SU-DHL-6 (cell line): ENCODE measurements at regions not wholly inside any gene's neighbourhood (a gene's known extent, or its start where the extent isn't known, plus 50 kb on each side); places are given as distances from the start of the nearest gene placed in this dataset.

ENCODE experiments used
- H2AFZ ChIP-seq: fragments of 200-600 bp; sonication (generic); 2 replicates; pipeline ENCODE4 v1.6.1; 2014; ENCODE audit warnings: low read depth, mild to moderate bottlenecking, moderate library complexity, mixed read lengths, antibody characterized with exemption, low read length; ENCODE audit not compliant: severe bottlenecking
- H3F3A ChIP-seq: fragments of 200-600 bp; shearing (Covaris generic); 2 replicates; pipeline ENCODE4 v1.6.0; 2016; ENCODE audit warnings: antibody characterized with exemption, mild to moderate bottlenecking; ENCODE audit not compliant: insufficient read depth
- H3K27ac ChIP-seq: fragments of 200-600 bp; sonication (generic); 2 replicates; pipeline ENCODE4 v1.5.1; 2016; ENCODE audit warnings: low read depth, mild to moderate bottlenecking, low read length, moderate library complexity, mixed read lengths
- H3K27me3 ChIP-seq: fragments of 200-600 bp; sonication (generic), shearing (Covaris generic); 2 replicates; pipeline ENCODE4 v1.6.0; 2014; ENCODE audit warnings: mild to moderate bottlenecking, low read length
- H3K36me3 ChIP-seq: fragments of 200-600 bp; sonication (generic); 2 replicates; pipeline ENCODE4 v1.6.1; 2014; ENCODE audit warnings: mild to moderate bottlenecking, low read length, mixed read lengths
- H3K4me2 ChIP-seq: fragments of 300-600, 200-600 bp; shearing (Covaris generic), sonication (generic); 2 replicates; pipeline ENCODE4 v1.6.0; 2014; ENCODE audit warnings: low read length, low read depth, mild to moderate bottlenecking; ENCODE audit not compliant: poor library complexity, severe bottlenecking
- H3K4me3 ChIP-seq: fragments of 200-600 bp; sonication (generic); 2 replicates; pipeline ENCODE4 v1.5.1; 2014; ENCODE audit warnings: antibody characterized with exemption, low read length, mild to moderate bottlenecking, mixed read lengths; ENCODE audit not compliant: insufficient read depth, poor library complexity, severe bottlenecking
- H3K79me2 ChIP-seq: fragments of 200-600 bp; sonication (generic); 2 replicates; pipeline ENCODE4 v1.6.1; 2014; ENCODE audit warnings: mild to moderate bottlenecking, low read length, moderate library complexity; ENCODE audit not compliant: insufficient read depth
- H3K9ac ChIP-seq: fragments of 200-600 bp; sonication (generic); 2 replicates; pipeline ENCODE4 v1.7.0; 2014; ENCODE audit warnings: mild to moderate bottlenecking, low read length
- H3K9me2 ChIP-seq: fragments of 200-600 bp; sonication (generic); replicated peaks from 2 replicates; pipeline ENCODE4 v1.6.1; 2014; ENCODE audit warnings: low read length; ENCODE audit not compliant: insufficient read depth
- H3K9me3 ChIP-seq: fragments of 200-600 bp; sonication (generic); 2 replicates; pipeline ENCODE4 v1.6.1; 2014; ENCODE audit warnings: low read length, mixed read lengths; ENCODE audit not compliant: insufficient read depth
- H4K20me1 ChIP-seq: fragments of 200-600 bp; sonication (generic); 2 replicates; pipeline ENCODE4 v1.6.1; 2014; ENCODE audit warnings: low read depth, mild to moderate bottlenecking, antibody characterized with exemption, low read length, moderate library complexity, mixed read lengths
- CTCF ChIP-seq: fragments of 200-600 bp; sonication (generic); IDR thresholded peaks from one replicate; pipeline ENCODE4 v1.5.1; 2017; ENCODE audit warnings: antibody characterized with exemption, mild to moderate bottlenecking, low read length, moderate library complexity; ENCODE audit not compliant: insufficient read depth, poor library complexity, severe bottlenecking
- EZH2phosphoT487 ChIP-seq: fragments of 200-600 bp; sonication (generic), shearing (Covaris generic); conservative IDR thresholded peaks from 2 replicates; pipeline ENCODE4 v1.6.1; 2018; ENCODE audit warnings: mild to moderate bottlenecking, antibody characterized with exemption, low read length, moderate library complexity, mixed read lengths

- TF ChIP-seq EZH2phosphoT487 (no peak), CTCF (no peak)
- H3K9ac ChIP-seq, result no peak overlapping the region
- H3K36me3 ChIP-seq, result no peaks in the 10 kb centered on the region
- H3K4me2 ChIP-seq, result no peak overlapping the region
- no peaks in the 10 kb centered on the region for H3K27me3 ChIP-seq
- H3K9me3 ChIP-seq, result no peaks in the 10 kb centered on the region
- no peak overlapping the region for H3K27ac ChIP-seq
- no peaks in the 10 kb centered on the region for H3K9me2 ChIP-seq
- H3K4me3 ChIP-seq, result no peak overlapping the region
- no peaks in the 10 kb centered on the region for H4K20me1 ChIP-seq
- no peaks in the 10 kb centered on the region for H3K79me2 ChIP-seq
- no peak overlapping the region for H2AFZ ChIP-seq
- no peaks in the 10 kb centered on the region for H3F3A ChIP-seq
Measured at GRCh38 chr6:22082218-22082617, 214.6 kb downstream of the PRL start.

GRCh38 chr6:22083119-22083518 lies 213.7 kb downstream of the PRL start:
- H3K9me3 ChIP-seq, result no peaks in the 10 kb centered on the region
- no peaks in the 10 kb centered on the region for H4K20me1 ChIP-seq
- H3K9ac ChIP-seq, result no peak overlapping the region
- no peaks in the 10 kb centered on the region for H3K79me2 ChIP-seq
- H3K4me3 ChIP-seq, result no peak overlapping the region
- no peaks in the 10 kb centered on the region for H3K27me3 ChIP-seq
- H3F3A ChIP-seq, result no peaks in the 10 kb centered on the region
- H3K36me3 ChIP-seq, result no peaks in the 10 kb centered on the region
- TF ChIP-seq EZH2phosphoT487 (no peak), CTCF (no peak)
- no peak overlapping the region for H3K4me2 ChIP-seq
- no peak overlapping the region for H3K27ac ChIP-seq
- H2AFZ ChIP-seq, result no peak overlapping the region
- no peaks in the 10 kb centered on the region for H3K9me2 ChIP-seq

GRCh38 chr6:22087960-22088706 lies 208.7 kb downstream of the PRL start:
- Histone ChIP-seq H3K36me3 (no peaks in the 10 kb centered on the region), H3K9ac (no peak overlapping the region), H3K27ac (no peak overlapping the region), H3K9me2 (no peaks in the 10 kb centered on the region), H4K20me1 (no peaks in the 10 kb centered on the region), H3K27me3 (no peaks in the 10 kb centered on the region), H3K4me2 (no peak overlapping the region), H3K4me3 (no peak overlapping the region), H2AFZ (no peak overlapping the region), H3K9me3 (no peaks in the 10 kb centered on the region), H3K79me2 (no peaks in the 10 kb centered on the region), H3F3A (no peaks in the 10 kb centered on the region)
- TF ChIP-seq CTCF (no peak), EZH2phosphoT487 (no peak)
